BE2C (cell line): ENCODE measurements at regions not wholly inside any gene's neighbourhood (a gene's known extent, or its start where the extent isn't known, plus 50 kb on each side); places are given as distances from the start of the nearest gene placed in this dataset.

Experiments
- DNase-seq: peaks from one replicate; pipeline ENCODE4 v3.0.0-alpha.2; 2020
- H3K27me3 ChIP-seq: fragments of 250-450 bp; sonication (Bioruptor Pico); 2 replicates; pipeline ENCODE4 v1.5.1; 2020; ENCODE audit warnings: mild to moderate bottlenecking
- H3K36me3 ChIP-seq: fragments of 250-450 bp; sonication (Bioruptor Pico); 2 replicates; pipeline ENCODE4 v1.5.1; 2020; ENCODE audit warnings: mild to moderate bottlenecking
- H3K4me1 ChIP-seq: fragments of 250-450 bp; sonication (Bioruptor Pico); 2 replicates; pipeline ENCODE4 v1.5.1; 2020
- H3K4me3 ChIP-seq: 2 replicates; pipeline ENCODE4 v1.5.1; 2011; ENCODE audit warnings: low read depth, low read length
- H3K9me3 ChIP-seq: fragments of 250-450 bp; sonication (Bioruptor Pico); 2 replicates; pipeline ENCODE4 v1.5.1; 2020
- CTCF ChIP-seq: IDR thresholded peaks from 2 replicates; pipeline ENCODE4 v1.5.1; 2012; ENCODE audit warnings: mild to moderate bottlenecking, low read depth, low read length

- TF ChIP-seq CTCF: no peak
- Histone ChIP-seq H3K4me1 (no peaks in the 10 kb centered on the region), H3K9me3 (no peaks in the 10 kb centered on the region), H3K27me3 (no peaks in the 10 kb centered on the region), H3K4me3 (no peak overlapping the region), H3K36me3 (no peaks in the 10 kb centered on the region)
- no peak for DNase-seq
Observed at GRCh38 chr7:10824154-10824553, 149.5 kb upstream of the PHF14 start.

GRCh38 chr7:10838228-10838627 lies 135.4 kb upstream of the PHF14 start:
- TF ChIP-seq CTCF: no peak
- no peak for DNase-seq
- H3K4me1 ChIP-seq: no peaks in the 10 kb centered on the region
- no peaks in the 10 kb centered on the region for H3K27me3 ChIP-seq
- H3K4me3 ChIP-seq: no peak overlapping the region
- no peaks in the 10 kb centered on the region for H3K9me3 ChIP-seq
- H3K36me3 ChIP-seq: no peaks in the 10 kb centered on the region; the same call in 1 of the 2 replicates

- H3K36me3 ChIP-seq: no peaks in the 10 kb centered on the region
- H3K4me3 ChIP-seq: no peak overlapping the region
- no peaks in the 10 kb centered on the region for H3K9me3 ChIP-seq
- no peak for TF ChIP-seq CTCF
- H3K27me3 ChIP-seq: no peaks in the 10 kb centered on the region
- no peaks in the 10 kb centered on the region for H3K4me1 ChIP-seq
- no peak for DNase-seq
Observed at GRCh38 chr7:10845225-10845624, 128.4 kb upstream of the PHF14 start.

GRCh38 chr7:10855583-10855982 lies 118.1 kb upstream of the PHF14 start:
- Histone ChIP-seq H3K4me3 (no peak overlapping the region), H3K4me1 (no peaks in the 10 kb centered on the region), H3K27me3 (no peaks in the 10 kb centered on the region), H3K36me3 (no peaks in the 10 kb centered on the region), H3K9me3 (no peaks in the 10 kb centered on the region)
- peak; percentile 14 for DNase-seq
- TF ChIP-seq CTCF: no peak

GRCh38 chr7:10860516-10860915 lies 113.2 kb upstream of the PHF14 start:
- H3K9me3 ChIP-seq: no peaks in the 10 kb centered on the region
- H3K4me3 ChIP-seq: no peak overlapping the region
- no peaks in the 10 kb centered on the region for H3K36me3 ChIP-seq
- H3K4me1 ChIP-seq: no peaks in the 10 kb centered on the region
- DNase-seq: no peak
- no peaks in the 10 kb centered on the region for H3K27me3 ChIP-seq
- TF ChIP-seq CTCF: no peak

- Histone ChIP-seq H3K9me3 (no peaks in the 10 kb centered on the region), H3K4me1 (no peaks in the 10 kb centered on the region), H3K4me3 (no peak overlapping the region), H3K27me3 (no peaks in the 10 kb centered on the region), H3K36me3 (no peaks in the 10 kb centered on the region)
- no peak for TF ChIP-seq CTCF
- DNase-seq: no peak
Observed at GRCh38 chr7:10863476-10863875, 110.2 kb upstream of the PHF14 start.
